Esophagus muscularis mucosa (tissue), 3 donors: ENCODE measurements at regions not wholly inside any gene's neighbourhood (a gene's known extent, or its start where the extent isn't known, plus 50 kb on each side); places are given as distances from the start of the nearest gene placed in this dataset.

Experiments used
- EP300 ChIP-seq: sonication (generic); formaldehyde crosslinking; IDR thresholded peaks from one replicate; pipeline ENCODE4 v1.6.1; 2017; ENCODE audit warnings: antibody characterized with exemption
- POLR2AphosphoS5 ChIP-seq, 2 donors: sonication (generic); formaldehyde crosslinking; IDR thresholded peaks; one replicate each; pipeline ENCODE4 v1.6.1; 2017; ENCODE audit warnings: antibody characterized with exemption in 2 of 2

GRCh38 chr1:234997896-234998741, 130.5 kb downstream of the TOMM20 start:
- TF ChIP-seq EP300 (peak; percentile 7), POLR2AphosphoS5 (IDR thresholded peaks at IDR 0.05) (peak; percentile 51 to 62)
